ENCODE measurements at regions not wholly inside any gene's neighbourhood (a gene's known extent, or its start where the extent isn't known, plus 50 kb on each side); places are given as distances from the start of the nearest gene placed in this dataset.

DNA sequence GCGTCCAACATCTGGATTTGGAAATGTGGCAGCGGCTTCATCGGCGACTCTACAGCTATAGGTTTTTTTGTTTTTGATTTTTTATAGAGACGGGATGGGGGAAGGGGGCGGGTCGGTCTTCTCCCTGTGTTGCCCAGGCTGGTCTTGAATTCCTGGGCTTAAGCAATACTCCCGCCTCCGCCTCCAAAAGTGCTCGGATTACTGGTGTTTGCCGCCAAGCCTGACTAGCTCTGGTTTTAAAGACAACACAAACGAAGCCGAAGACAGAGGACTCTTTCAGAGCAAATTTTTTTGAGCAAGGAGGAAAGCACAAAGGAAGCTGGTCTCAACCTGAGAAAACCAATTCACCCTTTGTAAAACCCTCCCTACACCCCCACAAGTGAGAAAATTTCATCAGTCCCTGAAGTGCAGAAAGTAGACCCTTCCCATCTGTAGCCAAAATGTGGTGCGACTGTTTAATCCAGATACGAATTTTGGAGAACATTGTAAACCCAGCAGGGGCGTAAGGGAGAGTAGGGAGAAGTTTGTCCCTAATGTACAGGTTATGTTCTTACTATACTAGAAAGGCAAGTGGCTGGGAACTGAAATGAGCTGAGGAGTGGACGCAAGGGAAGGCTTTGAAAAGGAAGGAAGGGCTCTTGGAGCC lies 185.9 kb downstream of the TRIM27 start:
- WGBS (ENCODE audit: low lambda C conversion rate, missing lambda C conversion rate), result 9% methylated on average over 17 of the region's 17 CpGs
- no peaks in the 10 kb centered on the region for H3K9me2 ChIP-seq (replicated peaks; ENCODE audit: insufficient read depth)
- TF ChIP-seq EZH2phosphoT487 (IDR thresholded peaks at IDR 0.05; ENCODE audit: low read depth, severe bottlenecking, unreplicated experiment) (no peak), EZH2 (IDR thresholded peaks at IDR 0.05; ENCODE audit: borderline replicate concordance) (peak; percentile 18)
- H3K4me1 ChIP-seq (ENCODE audit: insufficient read depth), result no peaks in the 10 kb centered on the region
- no peak overlapping the region for H2AFZ ChIP-seq
- H4K20me1 ChIP-seq (ENCODE audit: insufficient read depth, poor library complexity, severe bottlenecking), result no peaks in the 10 kb centered on the region
- H3K9me3 ChIP-seq (ENCODE audit: low read depth), result no peaks in the 10 kb centered on the region
- H3K79me2 ChIP-seq, result no peaks in the 10 kb centered on the region
- H3K27me3 ChIP-seq, result peaks cover 81% of the 10 kb centered on the region
- no peak for DNase-seq (ENCODE audit: low spot score)
- H3K36me3 ChIP-seq (replicated peaks; ENCODE audit: insufficient read depth, low read depth), result no peaks in the 10 kb centered on the region
- H3K4me3 ChIP-seq, result no peak overlapping the region
- no peak overlapping the region for H3K27ac ChIP-seq
- peak overlapping the region; percentile 55 for H3K4me2 ChIP-seq

DNA sequence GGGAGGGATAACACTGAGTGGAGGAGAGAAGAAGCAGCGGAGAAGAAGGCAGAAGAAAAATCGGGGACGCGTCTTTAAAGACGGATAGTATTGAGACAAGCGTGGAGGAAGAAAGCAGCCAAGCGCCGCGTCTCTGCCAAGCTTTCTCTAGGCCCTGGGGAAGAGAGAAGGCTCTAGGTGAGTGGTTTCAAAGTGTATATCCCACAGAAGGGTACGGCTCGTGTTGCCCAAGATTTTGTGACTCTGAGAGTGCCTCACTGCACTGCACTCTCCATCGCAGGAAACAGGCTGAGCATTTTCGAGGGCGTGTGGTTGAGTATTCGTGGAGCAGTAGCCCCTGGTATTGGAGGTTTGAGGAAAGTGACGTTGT lies 185.4 kb downstream of the TRIM27 start:
- DNase-seq (ENCODE audit: low spot score), result no peak
- Histone ChIP-seq H3K27ac (no peak overlapping the region), H2AFZ (no peak overlapping the region), H4K20me1 (ENCODE audit: insufficient read depth, poor library complexity, severe bottlenecking) (no peaks in the 10 kb centered on the region), H3K4me1 (ENCODE audit: insufficient read depth) (no peaks in the 10 kb centered on the region), H3K4me2 (peak overlapping the region; percentile 55), H3K27me3 (peaks cover 81% of the 10 kb centered on the region), H3K79me2 (no peaks in the 10 kb centered on the region), H3K4me3 (no peak overlapping the region), H3K9me2 (replicated peaks; ENCODE audit: insufficient read depth) (no peaks in the 10 kb centered on the region), H3K36me3 (replicated peaks; ENCODE audit: insufficient read depth, low read depth) (no peaks in the 10 kb centered on the region), H3K9me3 (ENCODE audit: low read depth) (no peaks in the 10 kb centered on the region)
- WGBS (ENCODE audit: low lambda C conversion rate, missing lambda C conversion rate), result 12% methylated on average over 16 of the region's 16 CpGs
- TF ChIP-seq EZH2 (IDR thresholded peaks at IDR 0.05; ENCODE audit: borderline replicate concordance), result no peak
- TF ChIP-seq CTCF (IDR thresholded peaks at IDR 0.05; ENCODE audit: poor library complexity), result no peak
- TF ChIP-seq EZH2phosphoT487 (IDR thresholded peaks at IDR 0.05; ENCODE audit: low read depth, severe bottlenecking, unreplicated experiment), result peak; percentile 42

GRCh38 chr6:28741363-28741762 lies 182.4 kb downstream of the TRIM27 start:
- no peaks in the 10 kb centered on the region for H3K79me2 ChIP-seq

More at GRCh38 chr6:28741363-28741762, 182.4 kb downstream of the TRIM27 start:
- H3K4me2 ChIP-seq, result no peak overlapping the region
- no peak overlapping the region for H3K27ac ChIP-seq
- H3K9me3 ChIP-seq (ENCODE audit: low read depth), result no peaks in the 10 kb centered on the region
- H3K4me3 ChIP-seq, result no peak overlapping the region
- 85% methylated on average over 3 of the region's 3 CpGs for WGBS (ENCODE audit: low lambda C conversion rate, missing lambda C conversion rate)
- no peaks in the 10 kb centered on the region for H3K36me3 ChIP-seq (replicated peaks; ENCODE audit: insufficient read depth, low read depth)
- H3K27me3 ChIP-seq, result peaks cover 80% of the 10 kb centered on the region
- no peak for TF ChIP-seq EZH2 (IDR thresholded peaks at IDR 0.05; ENCODE audit: borderline replicate concordance)
- no peak for TF ChIP-seq CTCF (IDR thresholded peaks at IDR 0.05; ENCODE audit: poor library complexity)
- no peak for TF ChIP-seq EZH2phosphoT487 (IDR thresholded peaks at IDR 0.05; ENCODE audit: low read depth, severe bottlenecking, unreplicated experiment)
- no peak for DNase-seq (ENCODE audit: low spot score)
- H3K9me2 ChIP-seq (replicated peaks; ENCODE audit: insufficient read depth), result no peaks in the 10 kb centered on the region
- H3K4me1 ChIP-seq (ENCODE audit: insufficient read depth), result no peaks in the 10 kb centered on the region
- H2AFZ ChIP-seq, result no peak overlapping the region
- H4K20me1 ChIP-seq (ENCODE audit: insufficient read depth, poor library complexity, severe bottlenecking), result no peaks in the 10 kb centered on the region

Data from hepatocyte (in vitro differentiated cells).